ENCODE measurements at regions not wholly inside any gene's neighbourhood (a gene's known extent, or its start where the extent isn't known, plus 50 kb on each side); places are given as distances from the start of the nearest gene placed in this dataset.

DNA sequence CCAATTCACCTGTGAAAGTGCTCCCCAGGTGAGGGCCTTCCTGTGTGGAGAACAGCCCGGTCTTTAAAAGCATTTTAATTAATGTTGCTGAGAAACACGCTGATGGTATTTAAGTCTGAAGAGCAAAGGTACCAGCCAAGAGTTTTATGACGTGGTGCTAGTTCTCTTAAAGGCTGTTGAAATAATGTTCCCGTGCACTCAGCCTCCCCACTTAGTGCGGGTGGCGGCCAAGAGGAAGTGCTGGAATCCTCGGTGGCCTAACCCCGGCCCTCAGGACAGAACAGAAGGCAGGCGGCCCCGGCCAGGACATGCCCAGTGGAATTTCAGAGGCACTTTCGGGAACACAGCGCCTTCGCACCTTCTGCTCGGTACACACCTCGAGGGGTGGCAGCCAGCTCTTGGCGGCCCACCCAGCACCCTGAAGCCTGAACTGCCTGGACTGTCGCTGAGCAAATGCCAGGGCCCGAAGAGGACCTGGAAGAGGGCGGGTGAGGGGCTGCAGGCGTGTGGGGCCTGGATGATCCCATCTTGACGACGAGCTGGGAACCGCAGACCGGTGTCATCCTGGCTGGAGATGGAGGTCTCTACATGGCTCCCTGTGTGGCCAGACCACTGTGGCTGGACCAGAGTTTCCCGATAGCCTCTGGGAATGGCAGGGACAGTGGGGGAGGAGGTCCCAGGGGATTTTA, 142.9 kb downstream of the ASB1 start:
- TF ChIP-seq, protein P1, sequence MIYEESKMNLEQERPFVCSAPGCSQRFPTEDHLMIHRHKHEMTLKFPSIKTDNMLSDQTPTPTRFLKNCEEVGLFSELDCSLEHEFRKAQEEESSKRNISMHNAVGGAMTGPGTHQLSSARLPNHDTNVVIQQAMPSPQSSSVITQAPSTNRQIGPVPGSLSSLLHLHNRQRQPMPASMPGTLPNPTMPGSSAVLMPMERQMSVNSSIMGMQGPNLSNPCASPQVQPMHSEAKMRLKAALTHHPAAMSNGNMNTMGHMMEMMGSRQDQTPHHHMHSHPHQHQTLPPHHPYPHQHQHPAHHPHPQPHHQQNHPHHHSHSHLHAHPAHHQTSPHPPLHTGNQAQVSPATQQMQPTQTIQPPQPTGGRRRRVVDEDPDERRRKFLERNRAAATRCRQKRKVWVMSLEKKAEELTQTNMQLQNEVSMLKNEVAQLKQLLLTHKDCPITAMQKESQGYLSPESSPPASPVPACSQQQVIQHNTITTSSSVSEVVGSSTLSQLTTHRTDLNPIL (CRISPR knock-in tag; IDR thresholded peaks at IDR 0.05; ENCODE audit: low read depth), result no peak
- TF ChIP-seq TCF4 (CRISPR knock-in tag; IDR thresholded peaks at IDR 0.05; ENCODE audit: borderline replicate concordance) (no peak), ZC3H10 (CRISPR knock-in tag; IDR thresholded peaks at IDR 0.05) (no peak), CSDC2 (CRISPR knock-in tag; IDR thresholded peaks at IDR 0.05) (no peak), ZNF8 (CRISPR knock-in tag; IDR thresholded peaks at IDR 0.05) (no peak), GLIS3 (CRISPR knock-in tag; IDR thresholded peaks at IDR 0.05) (no peak), SNAI2 (CRISPR knock-in tag; IDR thresholded peaks at IDR 0.05) (no peak), OSR1 (CRISPR knock-in tag; IDR thresholded peaks at IDR 0.05) (no peak), BACH2 (CRISPR knock-in tag; IDR thresholded peaks at IDR 0.05; ENCODE audit: borderline replicate concordance) (no peak), ARNTL (CRISPR knock-in tag; IDR thresholded peaks at IDR 0.05; ENCODE audit: borderline replicate concordance, low read depth) (no peak), RARB (CRISPR knock-in tag; IDR thresholded peaks at IDR 0.05) (no peak), ESRRG (CRISPR knock-in tag; IDR thresholded peaks at IDR 0.05) (no peak), ISL1 (CRISPR knock-in tag; IDR thresholded peaks at IDR 0.05) (no peak), ZFP3 (CRISPR knock-in tag; IDR thresholded peaks at IDR 0.05) (no peak)
- TF ChIP-seq, protein P2, sequence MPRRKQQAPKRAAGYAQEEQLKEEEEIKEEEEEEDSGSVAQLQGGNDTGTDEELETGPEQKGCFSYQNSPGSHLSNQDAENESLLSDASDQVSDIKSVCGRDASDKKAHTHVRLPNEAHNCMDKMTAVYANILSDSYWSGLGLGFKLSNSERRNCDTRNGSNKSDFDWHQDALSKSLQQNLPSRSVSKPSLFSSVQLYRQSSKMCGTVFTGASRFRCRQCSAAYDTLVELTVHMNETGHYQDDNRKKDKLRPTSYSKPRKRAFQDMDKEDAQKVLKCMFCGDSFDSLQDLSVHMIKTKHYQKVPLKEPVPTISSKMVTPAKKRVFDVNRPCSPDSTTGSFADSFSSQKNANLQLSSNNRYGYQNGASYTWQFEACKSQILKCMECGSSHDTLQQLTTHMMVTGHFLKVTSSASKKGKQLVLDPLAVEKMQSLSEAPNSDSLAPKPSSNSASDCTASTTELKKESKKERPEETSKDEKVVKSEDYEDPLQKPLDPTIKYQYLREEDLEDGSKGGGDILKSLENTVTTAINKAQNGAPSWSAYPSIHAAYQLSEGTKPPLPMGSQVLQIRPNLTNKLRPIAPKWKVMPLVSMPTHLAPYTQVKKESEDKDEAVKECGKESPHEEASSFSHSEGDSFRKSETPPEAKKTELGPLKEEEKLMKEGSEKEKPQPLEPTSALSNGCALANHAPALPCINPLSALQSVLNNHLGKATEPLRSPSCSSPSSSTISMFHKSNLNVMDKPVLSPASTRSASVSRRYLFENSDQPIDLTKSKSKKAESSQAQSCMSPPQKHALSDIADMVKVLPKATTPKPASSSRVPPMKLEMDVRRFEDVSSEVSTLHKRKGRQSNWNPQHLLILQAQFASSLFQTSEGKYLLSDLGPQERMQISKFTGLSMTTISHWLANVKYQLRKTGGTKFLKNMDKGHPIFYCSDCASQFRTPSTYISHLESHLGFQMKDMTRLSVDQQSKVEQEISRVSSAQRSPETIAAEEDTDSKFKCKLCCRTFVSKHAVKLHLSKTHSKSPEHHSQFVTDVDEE (CRISPR knock-in tag; IDR thresholded peaks at IDR 0.05), result no peak
- no peak for ATAC-seq

DNA sequence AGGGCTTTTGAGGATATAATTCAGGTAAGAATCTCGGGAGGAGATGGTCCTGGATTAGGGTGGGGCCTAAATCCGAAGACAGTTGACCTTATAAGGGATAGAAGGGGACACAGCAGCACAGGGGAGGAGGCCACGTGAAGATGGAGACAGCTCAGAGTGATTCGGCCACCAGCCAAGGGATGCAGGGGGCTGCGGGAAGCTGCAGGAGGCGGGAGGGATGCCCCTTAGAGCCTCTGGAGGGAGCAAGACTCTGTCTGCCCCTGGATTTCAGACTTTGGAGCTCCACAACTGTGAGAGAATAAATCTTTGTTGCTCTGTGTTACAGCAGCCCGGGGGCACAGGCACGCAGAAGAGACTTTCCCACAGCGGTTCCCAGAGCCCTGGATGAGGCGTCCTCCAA, 143.7 kb downstream of the ASB1 start:
- no peak for ATAC-seq

More for the DNA sequence above, 143.7 kb downstream of the ASB1 start:
- TF ChIP-seq, protein P3, sequence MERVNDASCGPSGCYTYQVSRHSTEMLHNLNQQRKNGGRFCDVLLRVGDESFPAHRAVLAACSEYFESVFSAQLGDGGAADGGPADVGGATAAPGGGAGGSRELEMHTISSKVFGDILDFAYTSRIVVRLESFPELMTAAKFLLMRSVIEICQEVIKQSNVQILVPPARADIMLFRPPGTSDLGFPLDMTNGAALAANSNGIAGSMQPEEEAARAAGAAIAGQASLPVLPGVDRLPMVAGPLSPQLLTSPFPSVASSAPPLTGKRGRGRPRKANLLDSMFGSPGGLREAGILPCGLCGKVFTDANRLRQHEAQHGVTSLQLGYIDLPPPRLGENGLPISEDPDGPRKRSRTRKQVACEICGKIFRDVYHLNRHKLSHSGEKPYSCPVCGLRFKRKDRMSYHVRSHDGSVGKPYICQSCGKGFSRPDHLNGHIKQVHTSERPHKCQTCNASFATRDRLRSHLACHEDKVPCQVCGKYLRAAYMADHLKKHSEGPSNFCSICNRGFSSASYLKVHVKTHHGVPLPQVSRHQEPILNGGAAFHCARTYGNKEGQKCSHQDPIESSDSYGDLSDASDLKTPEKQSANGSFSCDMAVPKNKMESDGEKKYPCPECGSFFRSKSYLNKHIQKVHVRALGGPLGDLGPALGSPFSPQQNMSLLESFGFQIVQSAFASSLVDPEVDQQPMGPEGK (CRISPR knock-in tag; IDR thresholded peaks at IDR 0.05; ENCODE audit: borderline replicate concordance), result no peak
- TF ChIP-seq, protein P2 (CRISPR knock-in tag; IDR thresholded peaks at IDR 0.05), result no peak
- TF ChIP-seq ESRRG (CRISPR knock-in tag; IDR thresholded peaks at IDR 0.05) (no peak), ZNF8 (CRISPR knock-in tag; IDR thresholded peaks at IDR 0.05) (no peak), GLIS3 (CRISPR knock-in tag; IDR thresholded peaks at IDR 0.05) (no peak), BACH2 (CRISPR knock-in tag; IDR thresholded peaks at IDR 0.05; ENCODE audit: borderline replicate concordance) (no peak), TCF4 (CRISPR knock-in tag; IDR thresholded peaks at IDR 0.05; ENCODE audit: borderline replicate concordance) (no peak), ISL1 (CRISPR knock-in tag; IDR thresholded peaks at IDR 0.05) (no peak), SNAI2 (CRISPR knock-in tag; IDR thresholded peaks at IDR 0.05) (no peak), ZFP3 (CRISPR knock-in tag; IDR thresholded peaks at IDR 0.05) (no peak), ZC3H10 (CRISPR knock-in tag; IDR thresholded peaks at IDR 0.05) (no peak), ARNTL (CRISPR knock-in tag; IDR thresholded peaks at IDR 0.05; ENCODE audit: borderline replicate concordance, low read depth) (no peak), TOX (CRISPR knock-in tag; IDR thresholded peaks at IDR 0.05; ENCODE audit: borderline replicate concordance) (no peak), RARB (CRISPR knock-in tag; IDR thresholded peaks at IDR 0.05) (no peak)
- TF ChIP-seq, protein P1 (CRISPR knock-in tag; IDR thresholded peaks at IDR 0.05; ENCODE audit: low read depth), result no peak
- TF ChIP-seq, protein P4, sequence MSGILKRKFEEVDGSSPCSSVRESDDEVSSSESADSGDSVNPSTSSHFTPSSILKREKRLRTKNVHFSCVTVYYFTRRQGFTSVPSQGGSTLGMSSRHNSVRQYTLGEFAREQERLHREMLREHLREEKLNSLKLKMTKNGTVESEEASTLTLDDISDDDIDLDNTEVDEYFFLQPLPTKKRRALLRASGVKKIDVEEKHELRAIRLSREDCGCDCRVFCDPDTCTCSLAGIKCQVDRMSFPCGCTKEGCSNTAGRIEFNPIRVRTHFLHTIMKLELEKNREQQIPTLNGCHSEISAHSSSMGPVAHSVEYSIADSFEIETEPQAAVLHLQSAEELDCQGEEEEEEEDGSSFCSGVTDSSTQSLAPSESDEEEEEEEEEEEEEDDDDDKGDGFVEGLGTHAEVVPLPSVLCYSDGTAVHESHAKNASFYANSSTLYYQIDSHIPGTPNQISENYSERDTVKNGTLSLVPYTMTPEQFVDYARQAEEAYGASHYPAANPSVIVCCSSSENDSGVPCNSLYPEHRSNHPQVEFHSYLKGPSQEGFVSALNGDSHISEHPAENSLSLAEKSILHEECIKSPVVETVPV (CRISPR knock-in tag; IDR thresholded peaks at IDR 0.05), result no peak
